ENCODE measurements at regions not wholly inside any gene's neighbourhood (a gene's known extent, or its start where the extent isn't known, plus 50 kb on each side); places are given as distances from the start of the nearest gene placed in this dataset.
A peak's percentile ranks its signal among the peaks of the same experiment; 100 is the strongest.
"Not testable (repeated sequence)": the region's sequence is repeated elsewhere in the genome, so short reads cannot be mapped to it uniquely, and the experiment has no call there.

DNA sequence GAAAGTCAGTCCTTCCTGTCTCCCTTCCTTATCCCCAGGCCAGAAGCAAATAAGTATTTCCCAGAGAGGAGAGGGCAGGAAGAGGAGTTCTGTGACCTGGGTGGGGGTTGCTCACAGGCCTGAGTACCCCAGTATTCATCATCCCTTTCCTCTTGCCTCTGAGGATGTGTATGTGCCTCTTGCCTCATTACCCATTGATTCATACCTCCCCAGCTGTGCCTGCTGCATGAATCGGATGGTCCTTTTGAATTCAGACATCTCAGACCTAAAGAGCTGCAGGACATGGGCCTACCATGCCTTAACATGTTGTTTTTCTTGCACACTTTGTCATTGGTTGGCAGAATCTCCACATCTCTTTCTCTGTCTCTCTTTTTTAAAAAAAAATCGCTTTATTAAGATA is 112.8 kb upstream of the SHB start:
- DNase-seq = no peak

- DNase-seq = no peak
Measured at GRCh38 chr9:38181232-38181631, 112.2 kb upstream of the SHB start.

DNA sequence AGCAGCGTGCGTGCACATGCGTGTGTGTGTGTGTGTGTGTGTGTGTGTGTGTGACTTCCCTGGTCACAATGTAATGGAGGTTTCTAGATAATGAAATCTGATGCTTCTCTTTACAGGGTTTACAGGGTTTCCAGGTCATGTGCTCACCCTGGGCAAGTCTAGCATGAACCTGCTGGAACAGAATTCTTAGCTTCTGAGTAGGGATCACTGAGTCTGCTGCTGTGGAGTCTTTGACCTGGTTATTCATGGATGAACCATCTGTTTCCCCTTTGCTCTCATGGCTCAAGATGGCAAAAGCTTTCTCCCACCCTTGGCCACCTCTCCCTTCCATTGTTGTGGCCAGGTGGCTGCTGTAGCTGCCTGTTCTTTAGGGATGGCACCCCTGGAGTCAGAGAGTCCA is 111.6 kb upstream of the SHB start:
- no peak for DNase-seq

GRCh38 chr9:38179965-38180364 is 110.9 kb upstream of the SHB start:
- DNase-seq = no peak

DNA sequence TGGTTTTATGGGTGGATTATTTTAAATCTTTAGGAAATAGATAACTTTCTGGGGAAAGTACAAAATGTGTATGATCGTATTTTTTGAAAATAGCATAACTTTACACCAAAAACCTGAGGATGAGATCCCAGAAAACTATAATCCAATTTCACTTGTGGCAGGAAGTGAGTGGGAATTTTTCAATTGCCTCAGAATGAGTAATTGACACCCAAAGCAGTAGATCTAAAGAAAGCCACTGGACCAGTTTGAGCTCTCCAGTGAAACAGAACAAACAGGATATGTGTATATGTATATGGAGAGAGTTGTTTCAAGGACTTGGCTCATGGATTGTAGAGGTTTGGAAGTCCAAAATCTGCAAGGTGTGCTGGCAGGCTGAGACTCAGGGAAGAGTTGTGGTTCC is 109.2 kb upstream of the SHB start:
- peak; percentile 75 for DNase-seq

- no peak for DNase-seq
Measured at GRCh38 chr9:38177680-38178079, 108.7 kb upstream of the SHB start.

GRCh38 chr9:38176251-38176650 is 107.2 kb upstream of the SHB start:
- no peak for DNase-seq

DNA sequence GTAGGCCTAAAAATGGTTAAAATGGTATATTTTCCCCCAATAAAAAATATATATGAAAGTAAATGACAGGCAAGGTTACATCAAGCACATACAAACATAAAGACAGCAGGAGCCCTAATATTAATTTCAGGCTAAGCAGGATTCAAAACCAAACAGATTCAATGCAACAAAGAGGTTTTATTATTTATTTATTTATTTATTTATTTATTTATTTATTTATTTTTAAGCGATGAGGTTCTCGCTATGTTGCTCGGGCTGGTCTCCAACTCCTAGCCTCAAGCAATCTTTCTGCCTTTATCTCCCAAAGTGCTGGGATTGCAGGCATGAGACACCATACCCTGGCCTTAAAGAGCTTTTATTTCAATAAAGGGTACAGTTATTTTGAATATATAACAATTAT is 106.4 kb upstream of the SHB start:
- DNase-seq = no peak

DNA sequence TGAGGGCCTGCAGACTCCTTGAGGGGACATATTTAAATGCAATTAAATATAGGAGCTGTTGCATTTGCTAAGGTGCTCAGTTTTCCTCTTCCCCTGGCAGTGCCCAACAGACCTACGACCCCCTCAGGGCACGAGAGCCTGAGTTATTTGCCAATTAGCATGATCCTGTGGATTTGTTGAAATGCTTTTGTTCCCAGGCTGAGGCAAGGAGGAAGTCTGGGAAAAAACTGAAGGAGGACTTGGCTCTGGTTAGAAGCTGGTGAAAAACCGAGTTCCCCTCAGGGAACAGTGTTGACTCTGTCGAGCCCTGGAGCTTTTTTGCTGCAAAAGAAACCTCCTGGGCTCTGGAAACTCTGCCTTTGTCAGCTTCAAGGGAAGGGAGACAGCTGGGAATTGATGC is 103.6 kb upstream of the SHB start:
- DNase-seq = peak; percentile 19

- no peak for DNase-seq
Measured at GRCh38 chr9:38171926-38172325, 102.9 kb upstream of the SHB start.

DNA sequence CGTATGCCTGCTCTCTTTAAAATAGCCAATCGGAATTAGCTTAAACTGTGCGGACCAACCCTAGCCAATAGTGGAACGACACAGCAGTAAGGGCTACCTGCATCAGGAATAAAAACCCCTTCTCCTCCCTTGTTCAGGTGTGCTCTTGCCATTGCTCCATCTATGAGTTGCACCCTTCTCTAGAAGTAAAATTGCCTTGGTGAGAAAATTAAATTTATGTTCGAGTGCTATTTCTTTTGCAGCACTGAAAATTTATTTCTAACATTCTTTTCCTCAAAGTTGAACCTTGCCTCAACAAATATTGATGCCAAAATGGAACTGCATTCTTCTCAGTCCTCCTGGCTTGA is 102.5 kb upstream of the SHB start:
- no peak for DNase-seq

DNA sequence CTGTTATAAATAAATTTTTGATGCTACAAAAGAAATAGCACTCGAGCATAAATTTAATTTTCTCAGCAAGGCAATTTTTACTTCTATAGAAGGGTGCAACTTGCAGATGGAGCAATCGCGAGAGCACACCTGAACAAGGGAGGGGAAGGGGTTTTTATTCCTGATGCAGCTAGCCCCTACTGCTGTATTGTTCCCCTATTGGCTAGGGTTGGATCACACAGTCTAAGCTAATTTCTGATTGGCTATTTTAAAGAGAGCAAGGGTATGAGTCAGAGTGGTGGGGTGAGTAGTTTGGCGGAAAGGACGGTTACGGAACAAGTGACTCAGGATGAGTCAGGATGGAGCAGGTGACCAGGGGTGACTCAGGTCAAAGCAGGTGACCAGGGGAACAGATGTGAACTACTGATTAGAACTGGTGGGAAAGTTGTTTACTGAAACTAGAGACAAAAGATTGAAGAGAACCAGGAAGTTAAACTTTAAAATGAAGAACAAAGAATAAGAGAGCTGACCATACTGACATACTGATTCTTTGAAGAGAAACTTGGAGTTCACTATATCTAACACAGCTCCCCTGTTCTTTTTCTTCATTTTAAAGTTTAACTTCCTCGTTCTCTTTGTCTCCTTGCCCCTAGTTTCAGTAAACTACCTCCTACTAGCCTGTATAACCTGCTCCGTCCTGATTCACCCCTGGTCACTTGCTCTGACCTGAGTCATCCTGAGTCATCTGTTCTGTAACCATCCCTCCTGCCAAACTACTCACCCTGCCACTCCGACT is 101.9 kb upstream of the SHB start:
- not testable (repeated sequence) for DNase-seq

- DNase-seq = not testable (repeated sequence)
Measured at GRCh38 chr9:38170155-38170554, 101.1 kb upstream of the SHB start.

DNA sequence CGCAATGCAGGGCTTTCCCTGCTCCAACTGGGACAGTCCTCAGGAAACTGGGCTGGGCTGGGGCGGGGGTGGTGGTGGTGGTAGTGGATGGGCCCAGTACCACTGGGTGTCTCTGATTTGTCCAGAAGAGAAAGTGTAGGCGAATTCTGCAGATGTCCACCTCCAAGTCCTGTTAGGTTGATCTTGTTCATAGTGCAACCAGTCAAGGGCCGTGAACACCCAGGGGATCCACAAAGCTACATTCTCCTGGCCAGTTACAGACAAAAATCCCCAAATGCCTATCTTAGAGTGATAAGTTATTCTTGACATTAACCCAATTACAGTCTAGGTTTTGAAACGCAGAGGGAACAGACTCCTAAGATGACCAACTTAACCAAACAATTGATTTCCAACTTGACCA is 97.5 kb upstream of the SHB start:
- DNase-seq = no peak

DNA sequence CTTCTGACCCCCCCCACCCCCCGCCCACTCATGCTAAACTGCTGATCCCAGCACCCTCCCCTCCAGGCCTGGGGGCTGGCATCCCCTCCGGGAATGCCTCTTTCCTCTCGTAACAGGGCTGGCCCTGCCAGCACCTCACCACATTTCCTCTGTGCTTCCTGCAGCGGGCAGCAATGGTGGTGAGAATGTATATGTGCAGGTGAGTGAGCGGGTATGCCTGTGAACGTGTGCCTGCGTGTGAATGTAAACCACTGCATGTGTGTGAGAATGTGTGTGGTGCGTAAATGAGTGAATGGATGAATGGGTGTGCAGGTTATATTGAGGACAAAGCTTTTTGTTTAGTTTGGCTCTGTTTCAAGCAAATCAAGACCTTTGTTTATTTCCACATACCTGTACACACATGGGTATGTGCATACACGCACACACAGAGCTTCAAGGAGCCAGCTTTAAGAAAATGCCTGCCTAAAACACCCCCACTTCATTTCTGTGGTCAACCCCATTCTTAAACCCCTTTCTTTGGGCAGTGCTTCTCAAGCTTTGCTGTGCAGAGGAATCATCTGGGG is 95.7 kb upstream of the SHB start:
- DNase-seq = no peak

GRCh38 chr9:38163518-38163917 is 94.5 kb upstream of the SHB start:
- no peak for DNase-seq

DNA sequence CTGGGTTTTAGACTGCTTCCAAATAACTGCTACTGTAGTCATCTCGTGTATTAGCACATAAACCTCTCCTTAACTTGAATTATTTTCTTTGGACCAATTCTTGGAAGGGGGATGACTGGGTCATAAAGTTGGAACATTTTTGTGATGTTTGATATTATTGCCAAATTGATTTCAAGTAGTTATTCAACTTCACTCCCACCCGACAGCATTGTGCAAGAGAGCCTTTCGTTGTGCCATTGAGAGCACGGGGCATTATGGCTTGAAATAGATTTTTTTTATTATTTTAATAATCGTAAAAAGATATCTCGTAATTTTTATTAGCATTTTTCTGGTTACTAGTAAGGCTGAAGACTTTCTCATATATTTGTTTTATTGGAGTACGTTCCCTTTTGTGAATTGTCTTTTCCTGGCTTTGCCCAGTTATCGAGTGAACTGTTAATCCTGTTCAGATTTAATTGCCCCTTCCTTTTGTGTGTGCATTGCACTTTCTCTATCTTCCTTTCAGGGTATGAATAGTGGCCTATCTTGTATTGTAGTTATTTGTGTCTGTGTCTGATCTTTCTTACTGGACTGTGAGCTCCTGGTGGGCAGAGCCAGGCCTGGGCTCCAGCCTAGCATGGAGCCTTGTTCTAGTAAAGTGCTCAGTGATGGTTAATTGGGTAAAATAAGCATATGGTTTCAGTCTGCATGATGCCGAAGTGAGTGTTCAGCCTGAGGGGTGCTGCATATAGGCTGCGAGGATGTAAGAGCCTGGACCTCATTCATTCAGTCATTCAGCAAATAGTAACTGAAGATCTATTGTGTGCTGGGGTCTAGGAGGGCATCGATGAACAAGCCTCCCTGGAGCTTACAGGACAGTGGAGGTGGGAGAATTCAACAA is 93.5 kb upstream of the SHB start:
- DNase-seq = no peak

GRCh38 chr9:38160613-38161215 is 91.7 kb upstream of the SHB start:
- peak; percentile 45 for DNase-seq

GRCh38 chr9:38159599-38159998 is 90.6 kb upstream of the SHB start:
- no peak for DNase-seq

DNA sequence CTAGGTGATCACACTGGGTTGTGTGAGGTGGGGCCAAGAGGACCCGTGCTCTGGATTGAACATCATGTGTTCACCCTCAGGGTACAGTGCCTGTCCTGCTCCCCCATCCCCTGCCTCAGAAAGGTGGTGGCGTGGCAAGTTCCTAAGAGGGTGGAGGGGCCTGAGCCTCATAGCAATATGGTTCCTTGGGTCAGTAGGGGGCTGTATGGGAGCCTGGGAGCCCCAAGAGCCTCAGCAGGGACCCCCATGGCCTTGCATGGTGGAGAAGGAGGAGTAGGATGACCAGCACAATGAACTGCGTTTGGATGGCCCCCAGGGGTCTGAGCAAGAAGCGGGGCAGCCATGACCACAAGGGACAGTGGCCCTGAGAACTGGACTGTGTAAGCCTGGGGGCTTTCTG is 89.6 kb upstream of the SHB start:
- DNase-seq = no peak

DNA sequence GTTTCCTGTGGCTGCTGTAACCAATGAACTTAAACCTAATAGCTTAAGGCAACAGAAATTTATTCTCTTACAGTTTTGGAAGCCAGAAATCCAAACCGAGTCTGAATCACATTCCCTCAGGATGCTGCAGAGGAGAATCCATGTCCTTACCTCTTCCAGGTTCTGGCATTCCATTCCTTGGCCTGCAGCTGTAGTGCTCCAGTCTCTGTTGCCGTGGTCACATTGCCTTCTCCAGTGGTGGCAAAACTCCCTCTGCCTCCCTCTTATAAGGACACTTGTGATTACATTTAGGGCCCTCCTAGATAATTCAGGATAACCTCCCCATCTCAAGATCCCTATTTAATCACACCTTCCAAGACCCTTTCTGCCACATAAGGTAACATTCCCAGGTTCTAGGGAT is 88.7 kb upstream of the SHB start:
- no peak for DNase-seq

DNA sequence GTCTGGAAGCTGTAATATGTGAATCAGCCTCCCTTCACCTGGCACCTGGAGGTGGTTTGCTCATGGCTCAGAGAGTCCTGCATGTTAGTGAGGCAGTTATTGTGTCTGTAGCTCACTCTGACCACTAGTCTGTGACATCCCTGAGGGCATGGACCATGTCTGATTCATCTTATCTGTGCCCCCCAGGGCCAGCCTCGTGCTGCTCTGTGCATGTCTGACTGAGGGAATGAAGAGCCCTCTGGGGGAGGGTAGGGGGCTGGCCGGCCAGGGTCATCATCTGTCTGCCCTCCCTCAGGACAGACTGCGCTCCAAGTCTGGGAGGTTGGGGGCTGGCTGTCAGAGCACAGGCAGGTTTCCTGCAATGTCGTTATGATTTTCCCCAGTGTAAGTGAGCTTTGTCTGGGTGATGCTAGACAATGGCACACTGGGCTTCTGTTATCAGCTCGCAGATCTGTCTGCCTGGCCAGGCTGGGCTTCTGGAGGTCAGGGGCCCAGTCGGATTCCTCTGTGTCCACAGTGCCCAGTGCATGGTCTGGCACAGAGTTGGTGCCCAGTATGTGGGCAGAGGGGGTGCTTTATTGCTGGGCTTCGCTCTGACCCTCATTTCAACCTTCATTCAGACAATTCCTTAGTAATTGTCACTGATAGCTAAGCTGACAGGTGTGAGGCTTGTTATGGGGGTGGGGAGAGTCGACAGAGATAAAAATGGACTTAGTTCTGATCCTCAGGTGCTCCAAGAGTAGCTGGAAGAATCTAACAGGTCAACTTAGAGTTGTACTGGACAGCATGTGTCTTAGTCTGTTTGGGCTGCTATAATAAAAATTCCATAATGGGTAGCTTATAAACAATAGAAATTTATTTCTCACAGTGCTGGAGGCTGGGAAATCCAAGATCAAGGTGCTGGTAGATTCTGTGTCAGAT is 85.7 kb upstream of the SHB start:
- no peak for DNase-seq

- no peak for DNase-seq
Measured at GRCh38 chr9:38153910-38154291, 84.9 kb upstream of the SHB start.

All from NCI-H2029 treated with DMSO at 0.1 percent for 48 hours (cell line).